DOHH2 (cell line): ENCODE measurements at regions not wholly inside any gene's neighbourhood (a gene's known extent, or its start where the extent isn't known, plus 50 kb on each side); places are given as distances from the start of the nearest gene placed in this dataset.
A peak's percentile ranks its signal among the peaks of the same experiment; 100 is the strongest.

Experiments
- CTCF ChIP-seq: fragments of 200-600 bp; sonication (generic); IDR thresholded peaks from one replicate; pipeline ENCODE4 v1.5.1; 2014; ENCODE audit warnings: antibody characterized with exemption, mild to moderate bottlenecking, low read depth, low read length; ENCODE audit not compliant: poor library complexity, severe bottlenecking
- EZH2phosphoT487 ChIP-seq: fragments of 200-600 bp; sonication (generic); IDR thresholded peaks from 2 replicates; pipeline ENCODE4 v1.6.1; 2017; ENCODE audit warnings: borderline replicate concordance, mild to moderate bottlenecking, antibody characterized with exemption, low read length, moderate library complexity, mixed read lengths

GRCh38 chr5:106875591-106876297, 795.0 kb downstream of the EFNA5 start:
- TF ChIP-seq CTCF (peak; percentile 54), EZH2phosphoT487 (no peak)
